BLaER1 (cell line): ENCODE measurements at regions not wholly inside any gene's neighbourhood (a gene's known extent, or its start where the extent isn't known, plus 50 kb on each side); places are given as distances from the start of the nearest gene placed in this dataset.
"Not testable (repeated sequence)": the region's sequence is repeated elsewhere in the genome, so short reads cannot be mapped to it uniquely, and the experiment has no call there.

ENCODE experiments used
- H3K27ac ChIP-seq: shearing (Covaris generic); formaldehyde crosslinking; 2 replicates; pipeline ENCODE4 v1.8.1; 2022
- H3K27me3 ChIP-seq: shearing (Covaris generic); formaldehyde crosslinking; 2 replicates; pipeline ENCODE4 v1.8.1; 2022
- H3K36me3 ChIP-seq: shearing (Covaris generic); formaldehyde crosslinking; 2 replicates; pipeline ENCODE4 v1.8.1; 2022
- H3K4me1 ChIP-seq: shearing (Covaris generic); formaldehyde crosslinking; 2 replicates; pipeline ENCODE4 v1.8.1; 2022
- H3K4me2 ChIP-seq: shearing (Covaris generic); formaldehyde crosslinking; 2 replicates; pipeline ENCODE4 v1.8.1; 2022
- H3K4me3 ChIP-seq: shearing (Covaris generic); formaldehyde crosslinking; 2 replicates; pipeline ENCODE4 v1.8.1; 2022
- H3K9ac ChIP-seq: shearing (Covaris generic); formaldehyde crosslinking; 2 replicates; pipeline ENCODE4 v1.8.1; 2022
- H3K9me3 ChIP-seq: shearing (Covaris generic); formaldehyde crosslinking; 2 replicates; pipeline ENCODE4 v1.8.1; 2022
- H4K20me1 ChIP-seq: shearing (Covaris generic); formaldehyde crosslinking; 2 replicates; pipeline ENCODE4 v1.8.1; 2022
- Cebpa-rat ChIP-seq: shearing (Covaris generic); IDR thresholded peaks from 2 replicates; pipeline ENCODE4 v1.8.1; 2022

DNA sequence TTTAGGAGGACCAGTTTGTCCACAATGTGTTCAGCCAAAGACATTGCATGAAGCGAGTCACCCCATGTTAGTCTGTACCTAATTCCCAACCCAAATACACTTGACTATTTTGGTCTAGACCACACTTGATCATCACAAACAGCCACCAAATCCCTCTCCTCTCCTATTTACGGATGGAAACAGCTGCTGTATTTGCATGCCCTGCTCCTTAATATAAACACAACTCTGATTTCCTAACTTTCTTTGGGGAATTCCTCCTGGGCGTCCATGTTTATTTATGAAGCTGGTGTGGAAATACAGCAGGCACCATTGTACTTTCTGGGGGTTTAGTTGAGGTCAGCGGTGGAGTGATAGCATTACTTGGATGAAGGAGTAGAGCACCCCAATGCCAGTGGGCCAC, 235.2 kb downstream of the TLE3 start:
- H3K4me2 ChIP-seq: no peak overlapping the region
- peaks cover 65% of the 10 kb centered on the region for H4K20me1 ChIP-seq
- H3K9me3 ChIP-seq: no peaks in the 10 kb centered on the region
- no peak overlapping the region for H3K9ac ChIP-seq
- H3K4me3 ChIP-seq: no peak overlapping the region
- peaks cover 91% of the 10 kb centered on the region for H3K27me3 ChIP-seq
- no peak overlapping the region for H3K27ac ChIP-seq
- peaks cover 10% of the 10 kb centered on the region for H3K4me1 ChIP-seq
- no peaks in the 10 kb centered on the region for H3K36me3 ChIP-seq
- TF ChIP-seq Cebpa-rat: no peak

DNA sequence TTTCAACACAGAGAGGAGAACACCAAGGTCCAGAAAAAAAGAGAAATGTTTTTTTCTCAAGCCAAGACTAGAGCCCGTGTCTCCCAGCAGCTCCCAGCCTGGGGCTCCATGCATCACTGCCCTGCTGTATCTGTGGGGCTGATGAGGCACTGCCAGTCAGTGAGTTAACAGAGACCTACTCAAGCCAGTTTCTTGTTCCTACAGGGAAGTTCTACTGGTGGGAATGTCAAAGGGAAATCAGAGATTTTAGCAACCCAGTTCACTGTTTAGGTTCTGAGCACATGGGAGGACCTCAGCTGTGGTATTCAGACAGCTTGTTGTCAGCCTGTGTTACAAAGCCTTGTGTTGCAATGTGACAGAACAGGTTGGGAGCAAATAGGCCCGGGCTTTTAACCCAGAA, 234.3 kb downstream of the TLE3 start:
- no peak overlapping the region for H3K4me2 ChIP-seq
- no peak overlapping the region for H3K9ac ChIP-seq
- peaks cover 56% of the 10 kb centered on the region for H4K20me1 ChIP-seq
- H3K36me3 ChIP-seq: no peaks in the 10 kb centered on the region
- TF ChIP-seq Cebpa-rat: no peak
- no peak overlapping the region for H3K4me3 ChIP-seq
- H3K27ac ChIP-seq: no peak overlapping the region
- H3K9me3 ChIP-seq: no peaks in the 10 kb centered on the region
- H3K4me1 ChIP-seq: peaks cover 1% of the 10 kb centered on the region
- peaks cover 86% of the 10 kb centered on the region for H3K27me3 ChIP-seq

DNA sequence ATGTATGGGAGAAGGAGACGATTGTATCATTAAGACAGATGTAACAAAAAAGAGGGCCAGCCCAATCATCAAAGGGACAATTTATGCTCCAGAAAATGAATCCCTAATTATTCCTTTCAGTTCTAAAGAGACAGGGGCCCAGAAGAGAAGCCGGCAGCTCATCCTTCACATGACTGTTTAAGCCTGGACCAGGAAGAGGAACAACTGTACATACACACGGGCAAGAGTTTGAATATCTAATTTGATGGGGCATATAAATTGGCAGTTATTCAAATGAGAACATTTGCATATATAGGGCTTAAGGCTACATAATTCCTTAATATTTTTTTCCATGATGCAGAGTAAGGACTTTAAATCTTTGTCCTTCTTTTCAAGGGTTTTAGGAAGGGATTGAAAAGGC, 232.3 kb downstream of the TLE3 start:
- Histone ChIP-seq H3K27me3 (peaks cover 67% of the 10 kb centered on the region), H3K27ac (no peak overlapping the region), H3K36me3 (no peaks in the 10 kb centered on the region), H3K4me1 (no peaks in the 10 kb centered on the region), H3K9ac (no peak overlapping the region), H3K4me2 (no peak overlapping the region), H3K9me3 (no peaks in the 10 kb centered on the region), H3K4me3 (no peak overlapping the region), H4K20me1 (peaks cover 39% of the 10 kb centered on the region)
- TF ChIP-seq Cebpa-rat: no peak

DNA sequence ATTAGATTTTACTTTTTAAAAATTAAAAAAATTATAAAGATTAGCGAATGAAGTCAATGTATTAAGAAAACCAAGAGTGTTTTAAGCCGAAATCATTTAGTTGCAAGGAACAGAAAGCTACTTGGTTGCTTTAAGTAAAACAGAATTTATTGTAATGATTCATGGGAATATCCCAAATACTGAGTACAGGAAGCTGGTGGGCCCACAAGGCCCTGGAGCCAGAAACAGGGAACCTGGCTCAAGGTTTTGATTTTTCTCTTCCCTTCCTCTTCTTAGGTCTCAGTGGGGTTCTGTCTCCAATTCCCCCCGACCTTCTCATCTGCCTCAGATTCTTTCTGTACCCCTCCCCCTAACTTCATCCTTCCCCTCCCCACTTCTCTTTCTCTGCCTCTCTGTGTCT, 229.0 kb downstream of the TLE3 start:
- H3K9ac ChIP-seq: no peak overlapping the region
- H3K4me1 ChIP-seq: no peaks in the 10 kb centered on the region
- TF ChIP-seq Cebpa-rat: no peak
- peaks cover 5% of the 10 kb centered on the region; the same call in 1 of the 2 replicates for H4K20me1 ChIP-seq
- no peaks in the 10 kb centered on the region for H3K36me3 ChIP-seq
- H3K27me3 ChIP-seq: peaks cover 33% of the 10 kb centered on the region
- H3K9me3 ChIP-seq: peaks cover 11% of the 10 kb centered on the region
- no peak overlapping the region for H3K4me3 ChIP-seq
- H3K4me2 ChIP-seq: no peak overlapping the region
- H3K27ac ChIP-seq: no peak overlapping the region

DNA sequence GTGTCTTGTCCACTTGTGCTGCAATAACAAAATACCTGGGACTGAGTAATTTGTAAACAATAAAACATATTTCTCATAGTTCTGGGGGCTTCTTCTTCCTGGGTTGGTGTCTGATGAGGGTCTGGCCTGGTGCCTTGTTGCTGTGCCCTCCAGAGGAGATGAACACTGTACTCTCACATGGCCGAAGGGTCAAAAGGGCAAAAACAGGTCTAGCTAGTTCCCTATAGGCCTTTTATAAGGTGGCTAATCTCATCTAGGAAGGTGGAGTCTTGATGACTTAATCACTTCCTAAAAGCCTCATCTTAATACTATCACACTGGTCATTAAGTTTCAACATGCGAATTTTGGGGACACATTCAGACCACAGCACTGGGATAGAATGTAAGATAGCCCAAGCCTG, 228.4 kb downstream of the TLE3 start:
- no peak overlapping the region for H3K27ac ChIP-seq

DNA sequence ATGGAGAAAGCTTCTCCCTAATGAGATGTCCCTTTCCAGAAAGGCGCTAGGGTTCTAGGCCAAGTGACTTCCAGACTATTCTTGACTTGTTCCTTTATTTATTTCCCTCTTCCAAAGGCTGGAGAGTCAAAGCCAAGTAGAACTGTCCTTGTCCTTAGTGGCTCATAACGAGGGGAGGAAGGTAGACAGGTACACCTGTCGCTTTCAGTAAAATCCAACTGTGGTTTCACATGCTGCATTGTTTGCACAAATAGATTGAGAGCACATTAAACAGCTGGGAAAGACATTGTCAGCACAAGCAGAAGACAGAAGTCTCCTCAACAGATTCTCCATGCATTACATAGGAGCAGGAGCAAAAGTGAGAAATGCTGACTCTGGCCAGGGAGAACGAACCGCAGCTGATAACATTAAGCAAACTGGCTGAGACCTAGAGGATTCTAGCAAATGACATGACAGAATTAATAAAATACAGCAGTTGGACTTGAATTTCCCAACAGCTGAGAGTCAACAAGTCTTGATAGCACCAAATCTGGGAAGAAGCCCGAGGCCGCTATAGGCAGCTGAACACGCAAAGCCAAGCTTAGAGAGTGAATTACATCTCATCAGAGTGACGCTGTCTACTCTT, 227.7 kb downstream of the TLE3 start:
- H3K27ac ChIP-seq: no peak overlapping the region
- no peaks in the 10 kb centered on the region for H4K20me1 ChIP-seq
- H3K4me1 ChIP-seq: no peaks in the 10 kb centered on the region
- H3K27me3 ChIP-seq: peaks cover 21% of the 10 kb centered on the region; the same call in 1 of the 2 replicates
- H3K4me3 ChIP-seq: no peak overlapping the region
- H3K9me3 ChIP-seq: peaks cover 23% of the 10 kb centered on the region
- no peak overlapping the region for H3K4me2 ChIP-seq
- no peaks in the 10 kb centered on the region for H3K36me3 ChIP-seq
- no peak for TF ChIP-seq Cebpa-rat
- H3K9ac ChIP-seq: no peak overlapping the region

More for the DNA sequence above, 228.4 kb downstream of the TLE3 start:
- no peaks in the 10 kb centered on the region for H3K4me1 ChIP-seq
- no peak overlapping the region for H3K4me3 ChIP-seq
- no peak for TF ChIP-seq Cebpa-rat
- H4K20me1 ChIP-seq: no peaks in the 10 kb centered on the region
- no peaks in the 10 kb centered on the region for H3K36me3 ChIP-seq
- no peak overlapping the region for H3K9ac ChIP-seq
- H3K4me2 ChIP-seq: no peak overlapping the region
- peaks cover 28% of the 10 kb centered on the region for H3K27me3 ChIP-seq
- peaks cover 16% of the 10 kb centered on the region for H3K9me3 ChIP-seq

DNA sequence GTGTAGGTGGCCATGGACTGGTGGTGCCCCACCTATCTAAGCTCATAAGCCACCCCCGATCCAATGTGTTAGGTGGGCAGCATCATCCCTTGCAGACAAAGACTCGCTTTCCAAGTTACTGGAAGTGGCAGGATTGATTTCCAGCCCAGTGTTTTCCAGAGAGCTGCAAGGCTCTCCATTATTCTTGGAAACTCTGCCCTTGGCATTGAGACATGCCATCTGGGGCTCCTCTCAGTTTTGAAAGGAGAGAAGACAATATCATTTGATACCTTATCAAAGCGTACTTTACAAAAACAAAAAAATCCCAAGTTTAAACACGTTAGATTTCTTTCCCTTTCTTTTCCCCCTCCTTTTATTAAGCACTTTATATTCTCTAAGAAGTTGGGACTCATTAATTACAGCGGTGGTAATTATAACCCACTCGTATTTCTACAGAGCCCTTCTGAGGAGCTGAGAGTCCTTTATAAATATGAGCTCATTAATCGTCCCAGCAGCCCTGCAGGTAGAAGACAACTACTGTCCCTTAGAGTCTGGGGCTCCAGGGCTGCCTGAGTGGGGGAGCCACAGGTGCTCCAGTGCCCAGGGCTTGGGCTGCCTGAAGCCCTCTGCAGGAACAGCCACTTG, 226.1 kb downstream of the TLE3 start:
- no peak overlapping the region for H3K27ac ChIP-seq
- no peak overlapping the region for H3K9ac ChIP-seq
- H3K36me3 ChIP-seq: no peaks in the 10 kb centered on the region
- peaks cover 26% of the 10 kb centered on the region for H3K9me3 ChIP-seq
- H3K4me3 ChIP-seq: no peak overlapping the region
- H4K20me1 ChIP-seq: no peaks in the 10 kb centered on the region
- H3K4me1 ChIP-seq: no peaks in the 10 kb centered on the region
- no peak for TF ChIP-seq Cebpa-rat
- no peak overlapping the region for H3K4me2 ChIP-seq
- peaks cover 9% of the 10 kb centered on the region; the same call in 1 of the 2 replicates for H3K27me3 ChIP-seq

DNA sequence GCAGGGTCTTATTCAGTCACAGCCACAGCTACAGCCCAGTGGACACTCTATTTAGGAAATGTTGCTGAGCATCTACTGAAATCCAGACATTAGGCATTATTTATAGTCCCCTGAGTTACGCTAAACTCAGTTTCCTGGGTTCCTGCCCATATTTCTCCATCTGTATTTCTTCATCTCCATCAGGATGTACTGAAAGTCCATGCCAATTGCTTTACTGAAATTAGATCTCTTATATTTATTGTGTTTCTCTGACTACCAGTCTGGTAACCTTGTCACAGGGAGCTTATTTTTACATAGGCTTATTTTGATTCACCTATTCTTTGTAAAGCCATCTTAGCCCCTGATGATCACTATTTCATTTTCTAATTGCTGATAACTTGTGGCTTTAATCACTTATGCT, 223.9 kb downstream of the TLE3 start:
- Histone ChIP-seq H4K20me1 (no peaks in the 10 kb centered on the region), H3K27ac (no peak overlapping the region), H3K4me2 (no peak overlapping the region), H3K36me3 (no peaks in the 10 kb centered on the region), H3K4me1 (no peaks in the 10 kb centered on the region), H3K4me3 (no peak overlapping the region), H3K9me3 (peaks cover 26% of the 10 kb centered on the region), H3K27me3 (no peaks in the 10 kb centered on the region), H3K9ac (no peak overlapping the region)
- no peak for TF ChIP-seq Cebpa-rat

DNA sequence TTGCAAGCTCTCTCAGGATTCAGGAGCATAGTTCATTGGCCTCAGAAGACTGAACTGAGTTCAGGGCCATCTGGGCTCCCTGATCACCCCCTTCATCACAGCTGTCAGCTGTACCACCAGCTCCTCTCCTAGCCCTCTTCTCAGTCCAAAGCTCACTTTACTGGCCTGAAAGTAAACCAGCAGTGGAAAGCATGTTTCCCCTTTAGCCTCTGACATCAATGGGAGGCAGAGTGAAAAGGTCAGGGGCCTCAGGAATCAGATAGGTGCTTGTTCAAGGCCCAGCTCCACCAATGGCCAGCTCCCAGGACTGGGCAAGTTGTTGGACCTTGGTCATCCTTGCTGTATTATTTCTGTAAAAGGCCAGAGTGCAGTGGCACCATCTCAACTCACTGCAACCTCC, 223.4 kb downstream of the TLE3 start:
- Histone ChIP-seq H3K27ac (no peak overlapping the region), H3K9me3 (peaks cover 26% of the 10 kb centered on the region), H3K4me2 (no peak overlapping the region), H3K9ac (no peak overlapping the region), H4K20me1 (no peaks in the 10 kb centered on the region), H3K36me3 (no peaks in the 10 kb centered on the region), H3K4me1 (no peaks in the 10 kb centered on the region), H3K27me3 (no peaks in the 10 kb centered on the region), H3K4me3 (no peak overlapping the region)
- no peak for TF ChIP-seq Cebpa-rat

DNA sequence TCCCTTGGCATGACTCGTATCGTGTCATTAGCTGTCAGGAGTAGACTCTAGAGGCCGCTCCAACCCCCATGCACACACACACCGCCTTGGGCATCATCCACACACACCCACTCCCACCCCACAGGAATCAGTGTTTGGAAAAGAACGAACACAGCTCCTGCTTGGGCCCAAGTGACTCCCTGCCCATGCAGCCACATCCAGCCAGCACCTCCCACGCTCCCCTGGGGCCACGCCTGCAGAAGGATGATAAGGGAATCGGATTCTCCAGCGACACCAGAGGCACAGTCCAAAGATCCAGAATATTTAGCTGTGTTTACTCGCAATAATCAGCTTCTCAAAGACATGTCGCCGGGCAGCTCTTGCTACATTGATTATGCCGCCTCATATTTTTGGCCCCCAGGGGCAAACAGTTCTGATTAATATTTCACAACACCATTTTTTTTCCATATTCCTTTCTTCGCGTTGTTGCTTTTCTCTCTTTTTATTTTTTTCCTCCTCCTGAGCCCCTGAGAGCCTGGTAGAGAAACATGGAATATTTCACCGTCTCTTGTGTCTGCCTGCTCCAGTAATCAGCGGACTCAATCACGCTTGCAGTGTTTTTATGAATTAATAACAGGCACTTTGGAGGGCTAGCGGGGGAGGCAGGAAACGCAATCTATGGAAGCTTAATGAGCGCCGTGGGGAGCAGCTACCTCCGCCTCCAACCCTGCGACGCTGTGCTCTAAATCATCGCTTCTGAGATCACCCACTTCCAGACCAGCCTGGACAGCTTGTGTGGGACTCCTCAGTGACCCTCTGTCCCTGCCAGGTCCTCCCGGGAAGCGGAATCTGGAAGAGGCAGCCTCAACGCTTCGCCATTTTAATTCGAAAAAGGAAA, 221.4 kb downstream of the TLE3 start:
- no peaks in the 10 kb centered on the region for H3K36me3 ChIP-seq
- peaks cover 26% of the 10 kb centered on the region for H3K9me3 ChIP-seq
- no peaks in the 10 kb centered on the region for H3K27me3 ChIP-seq
- H3K27ac ChIP-seq: no peak overlapping the region
- no peak overlapping the region for H3K9ac ChIP-seq
- H3K4me2 ChIP-seq: no peak overlapping the region
- H3K4me3 ChIP-seq: no peak overlapping the region
- no peak for TF ChIP-seq Cebpa-rat
- H3K4me1 ChIP-seq: peaks cover 10% of the 10 kb centered on the region
- H4K20me1 ChIP-seq: no peaks in the 10 kb centered on the region

DNA sequence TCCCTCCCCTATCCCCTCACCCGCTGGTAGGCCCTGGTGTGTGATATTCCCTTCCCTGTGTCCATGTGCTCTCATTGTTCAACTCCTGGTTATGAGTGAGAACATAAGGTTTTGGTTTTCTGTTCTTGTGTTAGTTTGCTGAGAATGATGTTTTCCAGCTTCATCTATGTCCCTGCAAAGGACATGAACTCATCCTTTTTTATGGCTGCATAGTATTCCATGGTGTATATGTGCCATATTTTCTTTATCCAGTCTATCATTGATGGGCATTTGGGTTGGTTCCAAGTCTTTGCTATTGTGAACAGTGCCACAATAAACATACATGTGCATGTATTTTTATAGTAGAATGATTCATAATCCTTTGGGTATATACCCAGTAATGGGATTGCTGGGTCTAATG, 217.8 kb downstream of the TLE3 start:
- not testable (repeated sequence) for H4K20me1 ChIP-seq, H3K27me3 ChIP-seq, H3K36me3 ChIP-seq, H3K9me3 ChIP-seq, H3K27ac ChIP-seq, H3K4me2 ChIP-seq, H3K4me3 ChIP-seq, H3K9ac ChIP-seq
- peaks cover 23% of the 10 kb centered on the region for H3K4me1 ChIP-seq
